LHCN-M2 (cell line): ENCODE measurements at regions not wholly inside any gene's neighbourhood (a gene's known extent, or its start where the extent isn't known, plus 50 kb on each side); places are given as distances from the start of the nearest gene placed in this dataset.
A peak's percentile ranks its signal among the peaks of the same experiment; 100 is the strongest.
"Not testable (repeated sequence)": the region's sequence is repeated elsewhere in the genome, so short reads cannot be mapped to it uniquely, and the experiment has no call there.

ENCODE experiments used
- DNase-seq: peaks from one replicate; pipeline ENCODE4 v3.0.0-alpha.2; 2012; ENCODE audit warnings: low read depth

DNA sequence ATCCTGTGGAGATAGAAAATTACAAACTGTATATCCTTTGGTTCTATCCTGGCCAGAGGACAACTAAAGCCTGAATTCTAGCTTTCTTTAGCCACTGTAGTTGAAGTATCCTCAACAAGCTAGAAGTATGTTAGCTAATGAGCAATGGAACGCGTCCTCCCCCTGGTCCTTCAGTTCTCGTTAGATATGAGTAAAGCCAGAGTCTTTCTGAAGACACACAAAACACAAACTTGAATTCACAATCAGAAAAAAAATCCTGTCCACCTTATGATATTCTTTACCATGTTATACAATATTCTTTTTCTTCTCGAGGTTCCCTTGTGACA, 1527.0 kb upstream of the SLC10A2 start:
- DNase-seq = no peak

DNA sequence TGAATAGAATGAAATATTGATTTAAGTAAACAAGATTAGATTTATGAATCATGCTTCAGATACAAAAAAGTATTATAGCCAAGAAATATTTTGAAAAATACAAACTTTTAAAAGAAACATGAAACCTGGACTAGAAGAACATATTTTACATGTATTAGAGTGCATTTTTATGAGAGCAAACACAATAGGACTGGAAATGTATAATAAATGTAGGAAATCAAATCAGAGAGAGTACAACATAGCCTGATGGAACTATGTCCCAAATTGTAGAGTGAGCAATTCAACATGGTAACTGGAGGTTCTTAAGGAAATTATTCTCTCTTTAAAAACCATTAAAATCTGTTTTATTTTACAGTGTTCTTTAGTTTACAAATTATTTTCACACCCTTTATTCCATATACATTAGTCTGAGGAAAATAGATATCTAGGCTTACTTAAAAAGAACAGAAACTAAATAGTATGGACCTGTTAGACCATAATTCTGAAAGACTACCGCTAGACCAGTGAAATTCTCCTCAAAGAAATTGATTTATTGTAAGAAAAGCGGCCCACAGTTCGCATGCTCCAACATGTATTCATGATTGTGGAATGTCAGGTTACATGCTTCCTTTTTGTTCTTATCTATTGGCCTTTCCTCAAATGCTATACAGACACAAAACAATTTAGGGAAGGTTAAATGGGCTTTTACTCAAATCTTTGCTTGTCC, 1526.5 kb upstream of the SLC10A2 start:
- DNase-seq = no peak

DNA sequence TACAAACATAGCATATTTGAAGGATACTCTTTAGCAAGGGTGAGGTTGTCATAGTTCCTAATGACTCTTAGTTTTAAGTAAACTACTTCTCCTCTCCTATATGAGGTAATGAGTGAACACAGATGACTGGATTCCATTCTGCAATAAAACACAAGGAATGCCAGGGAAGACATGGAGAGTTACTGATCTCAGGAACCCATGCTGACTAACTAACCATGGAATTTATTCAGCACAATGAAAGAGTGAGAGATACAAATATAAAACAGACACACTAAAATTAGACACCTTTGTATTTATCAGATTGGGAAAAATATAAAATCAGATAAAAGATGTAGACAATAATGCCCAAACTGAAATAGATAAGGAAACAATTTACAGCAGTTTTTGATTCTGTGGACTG, 1525.9 kb upstream of the SLC10A2 start:
- DNase-seq = peak; percentile 83

DNA sequence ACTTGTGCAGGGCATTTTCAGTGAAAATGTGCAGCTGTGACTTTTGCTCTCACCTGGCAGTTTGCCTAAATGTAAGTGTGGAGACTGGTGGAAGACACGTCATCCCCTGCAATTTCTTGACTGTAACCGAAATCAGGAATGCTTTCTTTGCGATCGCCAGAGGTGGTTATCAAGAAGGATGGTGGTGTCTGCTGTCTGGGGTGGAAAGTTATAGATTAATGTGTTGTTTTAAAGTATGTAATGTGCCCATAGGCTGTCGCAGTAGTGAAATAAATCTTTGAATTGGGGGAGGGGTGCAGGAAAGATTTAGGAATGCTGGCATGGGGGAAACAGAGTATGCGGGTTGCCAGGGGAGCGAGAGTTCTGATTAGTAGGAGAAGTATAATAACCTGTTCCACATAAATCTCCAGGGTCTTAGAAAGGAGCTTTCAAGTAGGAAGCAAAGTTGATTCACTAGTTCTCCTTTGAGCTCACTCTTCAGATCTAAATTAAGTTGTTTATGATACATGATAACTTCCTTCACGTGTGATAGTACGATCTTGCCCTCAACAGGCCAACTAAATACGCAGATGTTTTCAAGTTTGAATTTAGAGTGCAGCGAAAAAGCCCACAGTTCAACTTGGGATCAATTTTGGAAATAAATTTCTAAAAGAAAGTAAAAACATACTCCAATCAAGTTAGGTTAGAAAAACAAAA, 1520.0 kb upstream of the SLC10A2 start:
- peak; percentile 82 for DNase-seq

DNA sequence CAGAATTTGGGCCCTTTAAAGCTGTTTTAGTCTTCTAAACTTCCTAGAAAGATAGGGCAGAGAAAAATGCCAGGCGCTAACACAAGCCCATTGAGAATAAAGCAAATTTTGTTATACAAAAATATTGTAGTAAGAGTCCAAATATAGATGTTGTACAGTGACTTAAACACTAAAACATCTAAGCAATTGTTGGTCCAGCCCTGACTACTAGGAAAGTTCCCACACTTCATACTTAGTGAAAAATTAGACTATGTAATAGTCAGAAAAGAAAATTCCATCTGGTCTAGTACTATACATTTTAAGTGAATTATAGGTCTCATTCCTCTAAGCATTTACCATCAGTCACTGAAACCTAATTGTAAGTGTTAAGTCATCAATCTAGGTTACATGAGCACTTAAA, 1518.3 kb upstream of the SLC10A2 start:
- DNase-seq = no peak

DNA sequence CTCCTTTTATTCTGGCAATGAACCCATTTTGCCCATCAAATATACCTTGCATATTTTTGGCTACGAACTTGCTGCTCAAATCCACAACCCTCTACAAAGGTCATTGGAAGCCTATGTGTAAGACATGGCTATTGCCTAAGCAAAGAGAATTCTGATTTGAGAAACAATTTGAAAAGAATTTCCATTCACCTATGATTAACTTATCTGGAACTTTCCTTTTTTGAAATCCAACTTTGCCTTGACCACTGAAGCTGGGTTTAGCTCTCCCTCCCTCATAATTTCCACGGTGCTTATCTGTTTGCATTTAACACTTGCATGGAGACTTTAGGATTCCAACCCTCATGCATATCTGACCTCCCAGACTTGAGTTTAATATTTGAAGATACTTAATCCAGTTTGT, 1514.7 kb upstream of the SLC10A2 start:
- no peak for DNase-seq

DNA sequence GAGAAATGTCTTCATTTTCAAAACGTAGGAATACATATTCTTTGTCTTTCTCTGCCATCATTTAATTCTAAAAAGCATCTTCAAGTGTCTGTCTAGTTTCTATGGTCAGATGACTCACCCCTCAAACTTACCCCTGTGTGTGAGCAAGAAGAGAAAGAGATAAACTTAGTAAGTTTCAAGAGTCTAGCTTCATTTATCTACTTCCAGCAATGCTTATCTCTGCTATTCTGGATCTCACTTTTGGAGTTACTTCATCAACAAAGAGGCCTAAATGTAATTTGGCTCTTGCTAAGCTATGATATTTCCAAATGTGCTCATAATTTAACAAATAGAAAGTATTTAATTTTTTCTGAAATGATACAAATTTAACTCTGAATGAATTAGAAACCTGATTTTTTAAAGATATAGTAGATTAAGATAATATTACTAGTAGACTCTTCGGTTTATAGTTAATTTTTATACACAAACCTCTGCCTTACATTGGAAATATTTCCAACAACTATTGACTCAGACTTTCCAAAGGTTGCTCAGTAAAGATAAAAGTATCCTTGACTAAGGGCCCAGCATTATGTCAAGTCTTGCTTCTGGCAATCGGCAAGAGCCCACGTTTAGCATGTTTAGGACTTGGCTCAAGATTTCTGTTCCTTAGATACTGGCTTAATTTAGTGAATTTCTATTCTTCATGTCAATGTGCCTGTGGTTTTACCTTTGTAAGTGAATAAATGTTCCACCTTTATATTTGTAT, 1511.0 kb upstream of the SLC10A2 start:
- DNase-seq = no peak

DNA sequence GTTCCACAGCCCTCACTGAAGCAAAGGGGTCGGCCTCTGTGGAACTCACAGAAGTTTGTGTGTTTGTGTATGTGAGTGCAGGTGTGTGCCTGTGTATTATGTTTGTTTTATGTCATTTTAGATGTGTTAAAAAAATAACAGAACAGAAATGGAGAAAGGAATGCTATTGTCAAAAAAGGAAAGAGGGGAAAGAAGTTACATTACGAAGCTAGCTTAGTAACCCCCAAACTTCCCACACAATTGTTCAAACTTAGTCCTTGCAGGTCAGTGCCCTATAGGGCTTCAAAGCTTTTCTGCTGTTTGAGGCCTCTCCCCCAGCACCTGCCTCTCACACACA, 1505.6 kb upstream of the SLC10A2 start:
- no peak for DNase-seq

DNA sequence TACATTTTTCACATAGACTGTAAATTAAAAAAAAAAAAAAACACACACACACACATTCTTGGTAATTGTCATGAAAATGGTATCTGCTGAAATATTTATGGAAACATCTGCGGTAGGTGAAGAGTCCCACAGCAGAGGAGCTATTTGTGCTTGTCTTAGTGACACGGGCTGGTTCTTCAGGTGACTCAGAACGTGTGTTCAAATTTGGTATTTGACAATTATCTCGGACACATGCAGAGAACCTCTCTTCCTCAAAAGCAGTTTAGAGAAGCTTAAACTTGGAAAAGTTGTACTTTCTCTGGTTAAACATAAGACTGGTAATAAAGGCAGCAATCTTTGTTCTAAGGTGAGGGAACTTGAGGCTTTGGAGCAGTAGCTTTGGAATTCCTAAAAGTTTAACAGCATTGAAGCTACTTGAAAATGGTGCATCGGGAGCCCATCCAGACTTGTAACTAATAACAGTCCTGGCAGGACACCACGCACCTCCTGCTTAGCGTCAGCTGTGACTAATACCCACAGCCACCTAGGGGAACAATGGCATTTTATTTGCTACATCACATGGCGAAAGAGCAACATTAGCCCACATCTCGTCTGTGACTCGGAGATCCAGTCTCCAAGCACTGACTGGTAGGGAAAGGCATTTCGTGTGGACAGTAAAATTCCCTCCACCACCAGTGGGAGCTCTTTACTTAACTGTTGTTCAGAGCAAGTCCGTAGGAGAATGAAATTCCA, 1505.1 kb upstream of the SLC10A2 start:
- peak; percentile 89 for DNase-seq

DNA sequence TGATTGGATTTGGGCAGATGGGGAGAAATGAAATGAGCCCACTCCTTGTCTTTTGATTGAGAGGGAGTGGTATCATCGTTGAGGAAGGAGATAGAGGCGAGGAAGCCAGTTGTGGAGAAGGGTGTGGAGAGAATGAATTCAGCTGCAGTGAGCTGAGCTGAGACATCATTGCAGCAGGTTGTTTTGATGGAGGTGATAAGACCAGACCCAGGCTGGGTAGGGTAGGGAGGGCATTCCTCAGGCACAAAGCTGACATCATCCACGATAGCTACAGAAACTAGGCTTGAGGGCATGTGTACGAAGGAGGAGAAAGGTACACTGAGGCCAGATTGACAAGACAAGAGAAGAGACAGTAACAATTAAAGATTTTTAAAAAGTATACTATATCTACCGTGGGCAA, 1500.9 kb upstream of the SLC10A2 start:
- no peak for DNase-seq

DNA sequence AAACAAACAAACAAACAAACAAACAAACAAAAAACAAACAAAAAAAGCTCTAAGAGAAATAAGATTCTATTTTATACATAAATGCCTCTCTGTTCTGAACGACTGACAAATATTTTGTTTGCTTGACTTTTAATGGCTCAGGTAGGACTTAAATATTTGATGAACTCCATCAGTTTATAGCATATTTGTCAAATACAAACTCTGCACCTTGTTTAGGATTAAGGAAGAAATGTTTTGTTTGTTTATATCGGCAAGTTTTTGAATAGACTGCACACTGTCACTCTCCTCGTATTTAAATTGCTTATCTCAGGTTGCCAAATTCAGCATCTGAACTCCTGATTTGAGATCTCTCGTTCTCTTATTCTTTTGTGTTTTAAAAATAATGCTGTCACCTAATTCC, 1499.7 kb upstream of the SLC10A2 start:
- no peak for DNase-seq

DNA sequence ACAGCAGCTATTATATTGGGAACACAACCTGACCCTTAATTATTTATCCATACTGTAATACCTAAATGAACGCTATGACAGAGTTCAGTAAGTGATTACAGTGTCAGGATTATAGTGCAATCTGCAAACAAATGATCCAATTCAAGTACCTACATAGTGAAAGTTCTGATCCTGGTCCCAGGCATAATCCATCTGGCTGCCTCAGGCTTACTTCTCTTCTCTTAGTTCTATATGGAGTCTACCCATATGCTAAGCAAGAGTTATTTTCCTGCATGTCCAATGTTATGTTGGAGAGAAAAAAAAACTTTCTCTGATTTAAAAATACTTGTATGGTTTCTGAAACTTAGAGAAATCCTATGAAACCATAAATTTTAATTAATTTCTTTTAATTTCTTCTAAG, 1487.7 kb upstream of the SLC10A2 start:
- no peak for DNase-seq

DNA sequence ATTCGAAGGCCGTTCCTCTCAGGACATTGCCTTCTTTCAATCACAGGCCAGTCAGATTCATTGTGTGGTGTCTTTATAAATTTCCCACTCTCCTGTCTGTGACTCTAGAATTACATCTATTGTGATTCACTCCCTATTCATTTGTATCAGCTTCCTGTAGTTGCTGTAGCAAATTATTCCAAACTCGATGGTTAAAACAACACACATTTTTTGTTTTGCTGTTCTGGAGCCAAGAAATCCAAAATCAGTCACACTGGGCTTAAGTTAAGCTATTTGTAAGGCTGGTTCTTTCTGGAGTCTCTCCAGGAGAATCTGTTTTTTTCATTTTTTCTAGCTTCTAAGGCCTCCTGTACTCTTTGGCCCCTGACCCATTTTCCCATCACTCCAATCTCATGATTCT, 1487.0 kb upstream of the SLC10A2 start:
- DNase-seq = peak; percentile 72

DNA sequence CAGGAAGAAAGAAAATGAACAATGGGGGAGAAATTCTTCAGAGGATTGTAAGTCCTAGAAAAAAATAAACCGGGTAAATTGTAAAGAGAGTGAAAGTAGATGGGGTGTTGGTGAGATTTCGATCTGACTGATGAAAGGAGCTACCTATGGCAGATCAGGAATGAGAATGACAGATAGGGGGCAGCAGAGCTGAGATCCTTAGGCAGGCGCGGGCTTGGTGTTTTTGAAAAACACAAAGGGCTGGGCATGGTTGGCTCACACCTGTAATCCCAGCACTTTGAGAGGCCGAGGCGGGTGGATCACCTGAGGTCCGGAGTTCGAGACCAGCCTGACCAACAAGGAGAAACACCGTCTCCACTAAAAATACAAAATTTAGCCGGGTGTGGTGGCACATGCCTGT, 1468.6 kb upstream of the SLC10A2 start:
- DNase-seq = no peak

DNA sequence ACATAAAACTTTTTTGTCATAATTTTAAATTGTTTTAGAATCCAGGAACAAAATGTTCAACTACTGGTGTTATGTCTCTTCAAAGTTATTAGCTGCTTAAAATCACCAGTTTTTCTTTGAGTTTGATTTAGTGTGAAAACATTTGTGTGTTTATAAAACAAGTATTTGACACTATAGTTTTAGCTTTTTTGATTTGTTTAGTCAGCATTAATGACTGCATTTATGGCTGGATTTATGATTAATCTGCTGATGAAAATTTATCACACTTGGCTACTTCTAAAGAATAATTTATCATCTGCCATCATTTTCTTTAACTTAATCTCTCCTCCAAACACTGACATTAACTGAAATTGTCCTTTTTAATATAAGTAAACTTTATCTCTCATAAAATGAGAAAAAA, 1465.9 kb upstream of the SLC10A2 start:
- DNase-seq = no peak

DNA sequence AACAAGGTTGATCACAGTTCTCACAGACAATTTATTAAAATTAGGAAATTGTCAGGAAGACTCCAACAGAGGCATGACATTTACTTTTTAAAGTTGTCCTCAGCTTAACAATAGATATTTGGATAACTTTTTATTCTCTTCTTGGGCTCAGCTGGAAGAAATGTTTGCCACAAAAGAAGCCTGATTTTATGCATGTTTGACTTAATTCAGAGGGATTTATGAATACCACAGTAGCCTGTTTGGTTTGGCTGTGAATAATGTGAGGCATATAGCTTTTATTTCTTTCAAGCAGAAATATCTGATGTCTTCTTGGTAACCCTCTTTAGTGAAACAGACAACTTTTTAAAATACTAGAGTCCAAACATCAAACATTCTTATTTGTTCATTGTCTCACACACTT, 1464.5 kb upstream of the SLC10A2 start:
- no peak for DNase-seq

DNA sequence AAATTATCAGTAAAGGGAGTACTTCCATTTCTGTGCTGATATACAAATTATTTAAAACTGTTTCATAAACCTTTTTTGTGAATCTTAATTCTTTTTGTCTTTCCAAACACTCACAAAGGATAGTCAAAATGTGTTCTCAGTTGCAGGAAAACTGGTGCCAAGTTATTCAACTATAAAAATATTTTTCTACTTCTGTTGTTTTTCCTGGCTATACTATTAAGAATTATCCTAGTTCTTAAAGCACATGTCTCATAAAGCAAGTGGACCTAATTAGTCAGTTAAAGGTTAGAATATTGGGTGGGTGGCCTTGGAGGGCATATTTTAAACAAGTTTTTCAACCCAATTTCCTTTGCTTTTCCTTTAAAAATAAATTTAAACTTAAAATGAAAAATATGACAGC, 1460.3 kb upstream of the SLC10A2 start:
- DNase-seq = no peak

DNA sequence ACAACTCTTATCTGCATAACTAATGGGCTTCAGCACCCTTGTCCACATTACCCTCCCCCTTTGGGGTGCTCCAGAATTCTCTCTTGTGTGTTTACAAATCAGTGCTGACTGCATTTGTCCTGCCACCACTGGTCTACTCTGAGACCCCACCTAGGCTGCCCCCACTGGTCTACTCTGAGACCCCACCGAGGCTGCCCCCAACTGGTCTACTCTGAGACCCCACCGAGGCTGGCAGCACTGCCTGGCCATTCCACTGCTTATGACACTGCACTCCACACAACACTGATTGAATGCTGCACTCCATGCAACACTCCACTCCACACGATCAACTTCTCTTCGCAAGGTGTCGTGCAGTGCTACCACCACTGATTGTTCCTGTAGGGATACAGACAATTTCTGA, 1459.2 kb upstream of the SLC10A2 start:
- DNase-seq = no peak

DNA sequence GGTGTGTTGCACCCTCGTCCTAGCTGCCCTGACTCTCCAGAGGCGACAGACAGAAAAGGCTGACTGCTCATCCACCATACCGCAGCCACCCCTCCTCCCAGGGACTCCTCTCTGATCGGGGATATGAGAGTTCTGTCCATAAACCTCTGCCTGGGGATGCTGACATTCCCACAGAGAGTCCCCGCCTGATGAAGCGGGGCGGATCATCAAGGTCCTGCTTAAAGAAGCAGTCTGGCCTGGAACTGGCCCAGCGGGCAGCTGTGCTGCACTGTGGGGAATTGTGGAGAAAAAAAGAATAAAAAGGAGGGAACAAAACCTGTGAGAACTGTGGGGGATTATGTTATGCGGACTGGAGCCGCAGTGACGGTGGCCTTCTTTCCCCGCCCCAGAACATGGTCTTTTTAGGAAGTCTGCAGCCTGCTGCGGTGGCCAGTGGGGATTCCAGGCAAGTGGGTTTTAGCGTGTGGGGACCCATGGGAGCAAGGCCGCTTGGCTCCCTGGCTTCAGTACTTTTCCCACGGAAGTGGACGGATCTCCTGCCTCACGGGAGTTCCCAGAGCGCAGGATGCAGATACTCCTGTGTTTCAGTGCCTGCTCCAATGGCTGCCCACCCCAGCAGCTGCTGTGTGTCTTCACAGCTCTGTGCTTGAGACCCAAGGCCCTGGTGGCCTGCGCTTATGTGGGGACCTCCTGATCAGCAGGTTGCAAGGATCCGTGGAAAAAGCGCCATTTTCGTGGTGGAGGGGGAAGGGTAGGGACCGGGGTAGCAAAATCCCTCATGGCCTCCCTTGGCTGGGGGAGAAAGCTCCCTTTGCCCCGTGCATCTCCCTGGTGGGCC, 1456.2 kb upstream of the SLC10A2 start:
- no peak for DNase-seq

DNA sequence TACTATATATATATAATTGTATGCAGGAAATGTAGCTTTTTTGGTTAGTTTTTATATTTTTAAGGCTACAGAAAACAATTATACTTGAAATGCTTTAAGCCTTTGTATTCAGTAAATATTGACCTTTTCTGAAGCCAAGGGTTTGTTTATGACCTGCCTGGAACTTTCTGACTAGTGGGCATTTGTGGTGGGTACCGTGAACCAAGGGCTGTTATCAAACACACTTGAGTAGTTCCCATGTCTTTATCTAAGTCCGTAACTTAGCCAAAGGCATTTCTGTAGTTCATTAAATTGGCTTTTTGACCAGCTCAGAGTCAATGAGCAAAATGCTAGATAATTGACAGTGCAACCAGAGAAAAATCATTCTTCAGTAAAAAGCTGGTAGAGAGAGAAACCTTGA, 1444.2 kb upstream of the SLC10A2 start:
- DNase-seq = no peak

DNA sequence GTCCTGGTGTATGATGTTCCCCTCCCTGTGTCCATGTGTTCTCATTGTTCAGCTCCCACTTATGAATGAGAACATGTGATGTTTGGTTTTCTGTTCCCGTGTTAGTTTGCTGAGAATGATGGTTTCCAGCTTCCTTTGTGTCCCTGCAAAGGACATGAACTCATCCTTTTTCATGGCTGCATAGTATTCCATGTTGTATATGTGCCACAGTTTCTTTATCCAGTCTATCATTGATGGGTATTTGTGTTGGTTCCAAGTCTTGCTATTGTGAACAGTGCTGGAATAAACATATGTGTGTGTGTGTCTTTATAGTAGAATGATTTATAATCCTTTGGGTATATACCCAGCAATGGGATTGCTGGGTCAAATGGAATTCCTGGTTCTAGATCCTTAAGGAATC, 1427.3 kb upstream of the SLC10A2 start:
- not testable (repeated sequence) for DNase-seq

DNA sequence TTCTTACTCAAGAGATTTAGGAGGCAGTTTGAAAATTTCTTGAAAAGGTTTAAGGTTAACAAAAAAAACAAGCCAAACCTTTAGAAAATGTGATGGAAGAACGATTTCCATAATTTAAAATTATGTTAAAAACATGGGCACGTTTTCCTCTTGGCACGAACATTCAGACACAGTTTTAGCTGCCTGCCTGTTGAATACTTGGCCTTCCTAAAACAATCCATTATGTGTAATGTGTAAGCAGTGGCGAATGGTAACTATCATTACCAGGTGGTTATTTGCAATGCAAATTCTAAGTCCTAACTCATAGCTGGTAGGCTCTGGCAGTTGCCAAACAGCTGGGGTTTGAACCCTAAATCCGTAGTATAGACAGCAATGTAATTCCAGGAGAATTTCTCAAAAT, 1425.7 kb upstream of the SLC10A2 start:
- no peak for DNase-seq
